BLaER1 treated with 17β-estradiol and CSF1 and Interleukin-3, amounts not matched to agents 10 nM and 100 nM (cell line): ENCODE measurements at regions not wholly inside any gene's neighbourhood (a gene's known extent, or its start where the extent isn't known, plus 50 kb on each side); places are given as distances from the start of the nearest gene placed in this dataset.

ENCODE experiments used
- H3K27ac ChIP-seq, 11 experiments: shearing (Covaris generic); formaldehyde crosslinking; 2 replicates each; pipeline ENCODE4 v1.8.1; 2022
- H3K27me3 ChIP-seq, 11 experiments: shearing (Covaris generic); formaldehyde crosslinking; 2 replicates each; pipeline ENCODE4 v1.8.1; 2022
- H3K36me3 ChIP-seq, 11 experiments: shearing (Covaris generic); formaldehyde crosslinking; 2 replicates each; pipeline ENCODE4 v1.8.1; 2022
- H3K4me1 ChIP-seq, 10 experiments: shearing (Covaris generic); formaldehyde crosslinking; 2 replicates each; pipeline ENCODE4 v1.8.1; 2022
- H3K4me2 ChIP-seq, 11 experiments: shearing (Covaris generic); formaldehyde crosslinking; 2 replicates each; pipeline ENCODE4 v1.8.1; 2022
- H3K4me3 ChIP-seq, 10 experiments: shearing (Covaris generic); formaldehyde crosslinking; 2 replicates each; pipeline ENCODE4 v1.8.1; 2022
- H3K9ac ChIP-seq, 11 experiments: shearing (Covaris generic); formaldehyde crosslinking; 2 replicates each; pipeline ENCODE4 v1.8.1; 2022
- H3K9me3 ChIP-seq, 11 experiments: shearing (Covaris generic); formaldehyde crosslinking; replicated peaks in 1 of 11; 2 replicates each; pipeline ENCODE4 v1.8.1; 2022
- H4K20me1 ChIP-seq, 11 experiments: shearing (Covaris generic); formaldehyde crosslinking; 2 replicates each; pipeline ENCODE4 v1.8.1; 2022
- Cebpa-rat ChIP-seq, 11 experiments: shearing (Covaris generic); IDR thresholded peaks; 2 replicates each; pipeline ENCODE4 v1.8.1; 2022

GRCh38 chr17:77449908-77450741 lies 309.4 kb downstream of the SEC14L1 start:
- no peak for TF ChIP-seq Cebpa-rat (IDR thresholded peaks at IDR 0.05)
- H3K36me3 ChIP-seq = peaks cover 0 to 30% (median 10%) of the 10 kb centered on the region in 11 experiments; a peak in 12 of 22 replicates
- peak overlapping the region; percentile 59 to 99 (median 88) for H3K4me3 ChIP-seq
- no peaks in the 10 kb centered on the region for H3K27me3 ChIP-seq
- H3K9ac ChIP-seq = peak overlapping the region; percentile 80 to 99 (median 93)
- H3K4me2 ChIP-seq = peak overlapping the region; percentile 98 to 100 (median 99)
- H4K20me1 ChIP-seq = peaks cover 9 to 73% (median 24%) of the 10 kb centered on the region in 11 experiments; a peak in 20 of 22 replicates
- H3K9me3 ChIP-seq = no peaks in the 10 kb centered on the region
- H3K4me1 ChIP-seq = peaks cover 83 to 100% (median 88%) of the 10 kb centered on the region in 10 experiments
- peak overlapping the region; percentile 59 to 99 (median 93) for H3K27ac ChIP-seq

GRCh38 chr17:77450742-77451244 lies 310.0 kb downstream of the SEC14L1 start:
- no peak for TF ChIP-seq Cebpa-rat (IDR thresholded peaks at IDR 0.05)
- Histone ChIP-seq H3K9ac (peak overlapping the region; percentile 80 to 99 (median 93)), H3K4me2 (peak overlapping the region; percentile 98 to 100 (median 99)), H3K4me3 (peak overlapping the region; percentile 59 to 99 (median 88)), H3K27ac (peak overlapping the region; percentile 59 to 99 (median 93)), H3K9me3 (no peaks in the 10 kb centered on the region), H3K27me3 (no peaks in the 10 kb centered on the region), H3K36me3 (peaks cover 0 to 36% (median 14%) of the 10 kb centered on the region in 11 experiments; a peak in 13 of 22 replicates), H4K20me1 (peaks cover 12 to 73% (median 30%) of the 10 kb centered on the region in 11 experiments; a peak in 19 of 22 replicates), H3K4me1 (peaks cover 83 to 100% (median 88%) of the 10 kb centered on the region in 10 experiments)

- TF ChIP-seq Cebpa-rat (IDR thresholded peaks at IDR 0.05) = no peak
- H3K4me1 ChIP-seq = peaks cover 83 to 100% (median 88%) of the 10 kb centered on the region in 10 experiments
These were observed 310.6 kb downstream of the SEC14L1 start for GRCh38 chr17:77451245-77451893.

GRCh38 chr17:77451894-77452852 lies 311.4 kb downstream of the SEC14L1 start:
- Histone ChIP-seq H3K27ac (peak overlapping the region; percentile 59 to 99 (median 93)), H3K9ac (peak overlapping the region; percentile 80 to 99 (median 93)), H3K36me3 (peaks cover 0 to 48% (median 24%) of the 10 kb centered on the region in 11 experiments; a peak in 15 of 22 replicates), H3K4me3 (peak overlapping the region; percentile 59 to 99 (median 88)), H3K27me3 (no peaks in the 10 kb centered on the region), H3K9me3 (no peaks in the 10 kb centered on the region), H3K4me1 (peaks cover 83 to 100% (median 88%) of the 10 kb centered on the region in 10 experiments), H3K4me2 (peak overlapping the region; percentile 98 to 100 (median 99)), H4K20me1 (peaks cover 22 to 73% (median 44%) of the 10 kb centered on the region in 11 experiments; a peak in 20 of 22 replicates)
- no peak for TF ChIP-seq Cebpa-rat (IDR thresholded peaks at IDR 0.05)

More at GRCh38 chr17:77451245-77451893, 310.6 kb downstream of the SEC14L1 start:
- peaks cover 14 to 73% (median 36%) of the 10 kb centered on the region in 11 experiments; a peak in 20 of 22 replicates for H4K20me1 ChIP-seq
- no peaks in the 10 kb centered on the region for H3K9me3 ChIP-seq
- peaks cover 0 to 40% (median 16%) of the 10 kb centered on the region in 11 experiments; a peak in 15 of 22 replicates for H3K36me3 ChIP-seq
- H3K27ac ChIP-seq = peak overlapping the region; percentile 59 to 99 (median 93)
- H3K4me2 ChIP-seq = peak overlapping the region; percentile 98 to 100 (median 99)
- no peaks in the 10 kb centered on the region for H3K27me3 ChIP-seq
- peak overlapping the region; percentile 59 to 99 (median 88) for H3K4me3 ChIP-seq
- H3K9ac ChIP-seq = peak overlapping the region; percentile 80 to 99 (median 93)

GRCh38 chr17:77453613-77454241 lies 313.0 kb downstream of the SEC14L1 start:
- Histone ChIP-seq H3K4me3 (peak overlapping the region; percentile 59 to 99 (median 88)), H3K27me3 (no peaks in the 10 kb centered on the region), H3K4me1 (peaks cover 83 to 100% (median 88%) of the 10 kb centered on the region in 10 experiments), H3K9me3 (no peaks in the 10 kb centered on the region), H3K9ac (peak overlapping the region; percentile 80 to 99 (median 93)), H3K27ac (peak overlapping the region; percentile 59 to 99 (median 93)), H4K20me1 (peaks cover 23 to 83% (median 58%) of the 10 kb centered on the region in 11 experiments; a peak in 20 of 22 replicates), H3K4me2 (peak overlapping the region; percentile 98 to 100 (median 99)), H3K36me3 (peaks cover 0 to 64% (median 29%) of the 10 kb centered on the region in 11 experiments; a peak in 13 of 22 replicates)
- TF ChIP-seq Cebpa-rat (IDR thresholded peaks at IDR 0.05) = no peak

GRCh38 chr17:77454242-77455095 lies 313.7 kb downstream of the SEC14L1 start:
- Histone ChIP-seq H3K4me3 (peak overlapping the region; percentile 59 to 99 (median 88)), H3K4me2 (peak overlapping the region; percentile 98 to 100 (median 99)), H3K9ac (peak overlapping the region; percentile 80 to 99 (median 93)), H3K36me3 (peaks cover 0 to 69% (median 31%) of the 10 kb centered on the region in 11 experiments; a peak in 13 of 22 replicates), H3K27ac (peak overlapping the region; percentile 59 to 99 (median 93)), H3K27me3 (no peaks in the 10 kb centered on the region), H3K9me3 (no peaks in the 10 kb centered on the region), H3K4me1 (peaks cover 83 to 100% (median 88%) of the 10 kb centered on the region in 10 experiments), H4K20me1 (peaks cover 18 to 84% (median 62%) of the 10 kb centered on the region in 11 experiments; a peak in 20 of 22 replicates)
- TF ChIP-seq Cebpa-rat (IDR thresholded peaks at IDR 0.05) = no peak
